ENCODE measurements at regions not wholly inside any gene's neighbourhood (a gene's known extent, or its start where the extent isn't known, plus 50 kb on each side); places are given as distances from the start of the nearest gene placed in this dataset.
A peak's percentile ranks its signal among the peaks of the same experiment; 100 is the strongest.
"Not testable (repeated sequence)": the region's sequence is repeated elsewhere in the genome, so short reads cannot be mapped to it uniquely, and the experiment has no call there.

GRCh38 chr1:199089393-199090122 is 450.7 kb downstream of the PTPRC start:
- 0 out of 2 replicates have a peak overlapping the region, but pooled peaks have one; percentile 2 for H2AFZ ChIP-seq (ENCODE audit: low read depth, low read length)
- H3K4me1 ChIP-seq (ENCODE audit: low read length) = peaks cover 22% of the 10 kb centered on the region
- no peaks in the 10 kb centered on the region for H3K79me2 ChIP-seq (ENCODE audit: low read length)
- peak overlapping the region; percentile 7 for H3K4me2 ChIP-seq (ENCODE audit: low read length)
- H3K9ac ChIP-seq (ENCODE audit: low read length) = no peak overlapping the region
- H4K20me1 ChIP-seq (ENCODE audit: insufficient read depth, low read length) = no peaks in the 10 kb centered on the region
- peaks cover 16% of the 10 kb centered on the region for H3K36me3 ChIP-seq (replicated peaks; ENCODE audit: low read depth, low read length)
- no peak overlapping the region for H3K4me3 ChIP-seq (ENCODE audit: low read length)
- H3K27me3 ChIP-seq (ENCODE audit: low read depth, low read length) = no peaks in the 10 kb centered on the region
- no peak for TF ChIP-seq EZH2phosphoT487 (IDR thresholded peaks at IDR 0.05; ENCODE audit: low read depth)
- TF ChIP-seq, protein P1, sequence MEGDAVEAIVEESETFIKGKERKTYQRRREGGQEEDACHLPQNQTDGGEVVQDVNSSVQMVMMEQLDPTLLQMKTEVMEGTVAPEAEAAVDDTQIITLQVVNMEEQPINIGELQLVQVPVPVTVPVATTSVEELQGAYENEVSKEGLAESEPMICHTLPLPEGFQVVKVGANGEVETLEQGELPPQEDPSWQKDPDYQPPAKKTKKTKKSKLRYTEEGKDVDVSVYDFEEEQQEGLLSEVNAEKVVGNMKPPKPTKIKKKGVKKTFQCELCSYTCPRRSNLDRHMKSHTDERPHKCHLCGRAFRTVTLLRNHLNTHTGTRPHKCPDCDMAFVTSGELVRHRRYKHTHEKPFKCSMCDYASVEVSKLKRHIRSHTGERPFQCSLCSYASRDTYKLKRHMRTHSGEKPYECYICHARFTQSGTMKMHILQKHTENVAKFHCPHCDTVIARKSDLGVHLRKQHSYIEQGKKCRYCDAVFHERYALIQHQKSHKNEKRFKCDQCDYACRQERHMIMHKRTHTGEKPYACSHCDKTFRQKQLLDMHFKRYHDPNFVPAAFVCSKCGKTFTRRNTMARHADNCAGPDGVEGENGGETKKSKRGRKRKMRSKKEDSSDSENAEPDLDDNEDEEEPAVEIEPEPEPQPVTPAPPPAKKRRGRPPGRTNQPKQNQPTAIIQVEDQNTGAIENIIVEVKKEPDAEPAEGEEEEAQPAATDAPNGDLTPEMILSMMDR (IDR thresholded peaks at IDR 0.05; ENCODE audit: low read depth, low read length) = no peak
- peak overlapping the region; percentile 59 for H3K27ac ChIP-seq (ENCODE audit: low read length)
- H3K9me3 ChIP-seq (ENCODE audit: insufficient read depth, low read length) = peaks cover 9% of the 10 kb centered on the region

GRCh38 chr1:199095628-199096027 is 456.8 kb downstream of the PTPRC start:
- not testable (repeated sequence) for H3K9me3 ChIP-seq (ENCODE audit: insufficient read depth, low read length); H3K4me2 ChIP-seq (ENCODE audit: low read length); H3K27ac ChIP-seq (ENCODE audit: low read length); H3K27me3 ChIP-seq (ENCODE audit: low read depth, low read length); H3K4me1 ChIP-seq (ENCODE audit: low read length); H3K4me3 ChIP-seq (ENCODE audit: low read length); H2AFZ ChIP-seq (ENCODE audit: low read depth, low read length); H3K36me3 ChIP-seq (replicated peaks; ENCODE audit: low read depth, low read length); H3K9ac ChIP-seq (ENCODE audit: low read length); H3K79me2 ChIP-seq (ENCODE audit: low read length); H4K20me1 ChIP-seq (ENCODE audit: insufficient read depth, low read length)

DNA sequence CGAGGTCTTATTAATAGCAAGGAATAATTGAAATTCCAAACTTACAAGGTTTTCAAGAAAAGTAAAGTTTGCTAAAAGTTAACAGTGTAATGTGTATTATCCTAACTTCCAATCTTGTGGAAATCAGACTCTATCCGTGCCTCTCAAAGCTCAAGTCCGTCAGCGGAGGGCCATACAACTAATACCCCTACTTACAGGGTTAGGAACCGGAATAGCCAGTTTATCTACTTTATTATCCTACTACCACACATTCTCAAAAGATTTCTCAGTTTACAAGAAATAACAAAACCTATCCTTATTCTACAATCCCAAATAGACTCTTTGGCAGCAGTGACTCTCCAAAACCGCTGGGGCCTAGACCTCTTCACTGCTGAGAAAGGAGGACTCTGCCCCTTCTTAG is 457.8 kb downstream of the PTPRC start:
- peaks cover 4% of the 10 kb centered on the region; the same call in 1 of the 2 replicates for H3K9me3 ChIP-seq (ENCODE audit: insufficient read depth, low read length)
- no peaks in the 10 kb centered on the region for H3K36me3 ChIP-seq (replicated peaks; ENCODE audit: low read depth, low read length)
- H3K9ac ChIP-seq (ENCODE audit: low read length) = no peak overlapping the region
- H3K79me2 ChIP-seq (ENCODE audit: low read length) = no peaks in the 10 kb centered on the region
- no peaks in the 10 kb centered on the region for H4K20me1 ChIP-seq (ENCODE audit: insufficient read depth, low read length)
- TF ChIP-seq, protein P1 (IDR thresholded peaks at IDR 0.05; ENCODE audit: low read depth, low read length) = no peak
- TF ChIP-seq EZH2phosphoT487 (IDR thresholded peaks at IDR 0.05; ENCODE audit: low read depth) = no peak
- no peak overlapping the region for H3K4me2 ChIP-seq (ENCODE audit: low read length)
- no peak overlapping the region for H2AFZ ChIP-seq (ENCODE audit: low read depth, low read length)
- no peak overlapping the region for H3K27ac ChIP-seq (ENCODE audit: low read length)
- H3K4me1 ChIP-seq (ENCODE audit: low read length) = peaks cover 9% of the 10 kb centered on the region; the same call in 1 of the 2 replicates
- H3K4me3 ChIP-seq (ENCODE audit: low read length) = no peak overlapping the region
- H3K27me3 ChIP-seq (ENCODE audit: low read depth, low read length) = no peaks in the 10 kb centered on the region

DNA sequence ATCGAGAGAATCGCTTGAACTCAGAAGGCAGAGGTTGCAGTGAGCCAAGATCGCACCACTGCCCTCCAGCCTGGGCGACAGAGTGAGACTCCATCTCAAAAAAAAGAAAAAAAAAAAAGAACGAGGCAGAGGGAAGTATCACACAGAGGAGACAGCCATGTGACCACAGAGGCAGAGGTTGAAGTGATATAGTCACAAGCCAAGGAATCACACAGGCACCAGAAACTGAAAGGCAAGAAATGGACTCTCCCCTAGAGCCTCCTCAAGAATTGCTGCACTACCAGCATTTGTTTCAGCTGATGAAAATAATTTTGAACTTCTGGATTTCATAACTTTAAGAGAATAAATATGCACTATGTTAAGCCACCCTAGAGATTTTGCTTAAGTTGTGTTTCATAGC is 459.6 kb downstream of the PTPRC start:
- no peak overlapping the region for H3K4me3 ChIP-seq (ENCODE audit: low read length)
- peaks cover 5% of the 10 kb centered on the region; the same call in 1 of the 2 replicates for H3K9me3 ChIP-seq (ENCODE audit: insufficient read depth, low read length)
- H4K20me1 ChIP-seq (ENCODE audit: insufficient read depth, low read length) = no peaks in the 10 kb centered on the region
- H3K27ac ChIP-seq (ENCODE audit: low read length) = no peak overlapping the region
- H2AFZ ChIP-seq (ENCODE audit: low read depth, low read length) = no peak overlapping the region
- H3K4me2 ChIP-seq (ENCODE audit: low read length) = no peak overlapping the region
- H3K9ac ChIP-seq (ENCODE audit: low read length) = no peak overlapping the region
- H3K36me3 ChIP-seq (replicated peaks; ENCODE audit: low read depth, low read length) = no peaks in the 10 kb centered on the region
- no peaks in the 10 kb centered on the region for H3K79me2 ChIP-seq (ENCODE audit: low read length)
- H3K27me3 ChIP-seq (ENCODE audit: low read depth, low read length) = no peaks in the 10 kb centered on the region
- H3K4me1 ChIP-seq (ENCODE audit: low read length) = peaks cover 21% of the 10 kb centered on the region
- TF ChIP-seq, protein P1 (IDR thresholded peaks at IDR 0.05; ENCODE audit: low read depth, low read length) = no peak
- no peak for TF ChIP-seq EZH2phosphoT487 (IDR thresholded peaks at IDR 0.05; ENCODE audit: low read depth)

All from OCI-LY3 (cell line).